A549 (cell line): ENCODE measurements at regions not wholly inside any gene's neighbourhood (a gene's known extent, or its start where the extent isn't known, plus 50 kb on each side); places are given as distances from the start of the nearest gene placed in this dataset.

ENCODE experiments used
- EHMT2 ChIP-seq: fragments of 200-600 bp; sonication (generic); IDR thresholded peaks from 2 replicates; pipeline ENCODE4 v1.6.1; 2016; ENCODE audit warnings: antibody characterized with exemption, low read depth, mild to moderate bottlenecking, moderate library complexity
- EP300 ChIP-seq, 2 experiments: fragments of >200 bp; sonication (Bioruptor Twin); formaldehyde crosslinking; IDR thresholded peaks; 2 replicates in 1 of 2; 3 replicates in 1 of 2; pipeline ENCODE4 v1.6.1; 2016 to 2017
- KDM1A ChIP-seq: fragments of 200-600 bp; sonication (generic); IDR thresholded peaks from 2 replicates; pipeline ENCODE4 v1.6.1; 2016; ENCODE audit warnings: low read depth, mild to moderate bottlenecking
- MYC ChIP-seq: IDR thresholded peaks from 2 replicates; pipeline ENCODE4 v1.6.1; 2012; ENCODE audit warnings: mild to moderate bottlenecking, inconsistent platforms, low read length, improper control_type of control experiment, borderline replicate concordance
- TF ChIP-seq, protein P1 (sequence below): fragments of 450-650 bp; IDR thresholded peaks from 2 replicates; pipeline ENCODE4 v1.6.1; 2014; ENCODE audit warnings: antibody characterized with exemption
- TF ChIP-seq, protein P2 (sequence below): fragments of >200 bp; sonication (Bioruptor Twin); formaldehyde crosslinking; IDR thresholded peaks from 3 replicates; pipeline ENCODE4 v1.5.1; 2016

DNA sequence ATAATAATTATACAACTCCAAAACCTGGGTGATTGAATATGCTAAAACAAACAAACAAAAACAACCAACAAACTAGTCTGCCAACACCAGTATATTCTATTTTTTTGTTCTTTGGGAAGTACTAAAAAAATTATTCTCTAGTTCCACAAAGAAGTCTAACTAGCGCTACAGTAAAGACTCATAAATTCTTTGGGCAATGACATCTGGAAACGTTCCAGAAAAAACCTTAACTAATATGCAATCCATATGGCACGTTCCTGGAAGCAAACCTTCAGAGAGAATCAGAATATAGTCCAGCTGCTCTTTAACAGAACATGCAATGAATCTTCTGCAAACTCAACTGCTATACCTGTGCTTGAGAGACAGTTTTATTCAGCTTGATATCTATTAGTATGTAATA lies 500.1 kb downstream of the TRAM1L1 start:
- TF ChIP-seq, protein P1, sequence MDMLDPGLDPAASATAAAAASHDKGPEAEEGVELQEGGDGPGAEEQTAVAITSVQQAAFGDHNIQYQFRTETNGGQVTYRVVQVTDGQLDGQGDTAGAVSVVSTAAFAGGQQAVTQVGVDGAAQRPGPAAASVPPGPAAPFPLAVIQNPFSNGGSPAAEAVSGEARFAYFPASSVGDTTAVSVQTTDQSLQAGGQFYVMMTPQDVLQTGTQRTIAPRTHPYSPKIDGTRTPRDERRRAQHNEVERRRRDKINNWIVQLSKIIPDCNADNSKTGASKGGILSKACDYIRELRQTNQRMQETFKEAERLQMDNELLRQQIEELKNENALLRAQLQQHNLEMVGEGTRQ: no peak
- TF ChIP-seq EP300 (IDR thresholded peaks at IDR 0.05) (no peak), EHMT2 (no peak), KDM1A (no peak), MYC (no peak)
- TF ChIP-seq, protein P2, sequence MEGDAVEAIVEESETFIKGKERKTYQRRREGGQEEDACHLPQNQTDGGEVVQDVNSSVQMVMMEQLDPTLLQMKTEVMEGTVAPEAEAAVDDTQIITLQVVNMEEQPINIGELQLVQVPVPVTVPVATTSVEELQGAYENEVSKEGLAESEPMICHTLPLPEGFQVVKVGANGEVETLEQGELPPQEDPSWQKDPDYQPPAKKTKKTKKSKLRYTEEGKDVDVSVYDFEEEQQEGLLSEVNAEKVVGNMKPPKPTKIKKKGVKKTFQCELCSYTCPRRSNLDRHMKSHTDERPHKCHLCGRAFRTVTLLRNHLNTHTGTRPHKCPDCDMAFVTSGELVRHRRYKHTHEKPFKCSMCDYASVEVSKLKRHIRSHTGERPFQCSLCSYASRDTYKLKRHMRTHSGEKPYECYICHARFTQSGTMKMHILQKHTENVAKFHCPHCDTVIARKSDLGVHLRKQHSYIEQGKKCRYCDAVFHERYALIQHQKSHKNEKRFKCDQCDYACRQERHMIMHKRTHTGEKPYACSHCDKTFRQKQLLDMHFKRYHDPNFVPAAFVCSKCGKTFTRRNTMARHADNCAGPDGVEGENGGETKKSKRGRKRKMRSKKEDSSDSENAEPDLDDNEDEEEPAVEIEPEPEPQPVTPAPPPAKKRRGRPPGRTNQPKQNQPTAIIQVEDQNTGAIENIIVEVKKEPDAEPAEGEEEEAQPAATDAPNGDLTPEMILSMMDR: no peak
